CD4-positive, alpha-beta T cell (primary cell): ENCODE measurements at regions not wholly inside any gene's neighbourhood (a gene's known extent, or its start where the extent isn't known, plus 50 kb on each side); places are given as distances from the start of the nearest gene placed in this dataset.

Experiments
- ATAC-seq: fragments of 200-7000 bp; cut with Tn5 transposase; one replicate; pipeline ENCODE4 v1.10.0; 2022; ENCODE audit warnings: mild to moderate bottlenecking; ENCODE audit not compliant: poor library complexity
- CTCF ChIA-PET: fragments of 350-600 bp; sonication (Branson Sonifier 250); formaldehyde crosslinking; loops from one replicate; lab custom pipeline; 2021; ENCODE audit warnings: antibody characterized with exemption, inconsistent platforms; lab: Charles Lee
- POLR2A ChIA-PET: fragments of 350-600 bp; sonication (Branson Sonifier 250); formaldehyde crosslinking; loops from one replicate; lab custom pipeline; 2021; ENCODE audit warnings: antibody characterized with exemption, inconsistent platforms; lab: Charles Lee
- DNase-seq, 14 experiments: peaks; one replicate each; pipeline ENCODE4 v3.0.0-alpha.2; 2013 to 2020; ENCODE audit warnings: mixed read lengths in 2 of 14
- H3K27ac ChIP-seq, 2 donors: one replicate each; pipeline versions ENCODE4 v1.5.1 to v1.7.0; 2013; ENCODE audit warnings: low read length in 2 of 2, low read depth in 1 of 2, mild to moderate bottlenecking in 1 of 2
- H3K27me3 ChIP-seq, 2 experiments: 1 replicate in 1 of 2; 2 replicates in 1 of 2; pipeline versions ENCODE4 v1.6.1 to v1.7.0; 2013; ENCODE audit warnings: low read length in 2 of 2, control low read depth in 1 of 2, mild to moderate bottlenecking in 1 of 2, moderate library complexity in 1 of 2; ENCODE audit not compliant: insufficient read depth in 2 of 2, control insufficient read depth in 1 of 2
- H3K36me3 ChIP-seq: one replicate; pipeline ENCODE4 v1.6.1; 2013; ENCODE audit warnings: low read length, control low read depth; ENCODE audit not compliant: insufficient read depth
- H3K4me1 ChIP-seq: one replicate; pipeline ENCODE4 v1.6.1; 2013; ENCODE audit warnings: low read length, control low read depth; ENCODE audit not compliant: insufficient read depth
- H3K4me3 ChIP-seq: one replicate; pipeline ENCODE4 v1.5.1; 2013; ENCODE audit warnings: mild to moderate bottlenecking, low read length, moderate library complexity
- H3K9me3 ChIP-seq, 2 experiments: 1 replicate in 1 of 2; 2 replicates in 1 of 2; pipeline versions ENCODE4 v1.6.1 to v1.7.0; 2013; ENCODE audit warnings: low read length in 2 of 2, mild to moderate bottlenecking in 2 of 2, control low read depth in 1 of 2, moderate library complexity in 1 of 2; ENCODE audit not compliant: control insufficient read depth in 1 of 2, insufficient read depth in 1 of 2
- H3K27ac Mint-ChIP-seq: one replicate; pipeline ENCODE4 v1.8.0; 2020; ENCODE audit warnings: mixed read lengths
- H3K27me3 Mint-ChIP-seq: one replicate; pipeline ENCODE4 v1.8.0; 2021; ENCODE audit warnings: mixed read lengths
- H3K36me3 Mint-ChIP-seq: one replicate; pipeline ENCODE4 v1.8.0; 2021; ENCODE audit warnings: low read depth, mixed read lengths
- H3K4me1 Mint-ChIP-seq: one replicate; pipeline ENCODE4 v1.8.0; 2021; ENCODE audit warnings: low read depth, mixed read lengths
- H3K4me3 Mint-ChIP-seq: one replicate; pipeline ENCODE4 v1.8.0; 2020; ENCODE audit warnings: mild to moderate bottlenecking, mixed read lengths
- H3K9me3 Mint-ChIP-seq: one replicate; pipeline ENCODE4 v1.8.0; 2020; ENCODE audit warnings: mixed read lengths
- CTCF ChIP-seq: fragments of 200-600 bp; IDR thresholded peaks from one replicate; pipeline ENCODE4 v1.8.0; 2022; ENCODE audit warnings: antibody characterized with exemption, mild to moderate bottlenecking
- intact Hi-C, 2 experiments: fragments of 100-400 bp; cut with DNase I in 1 of 2; cut with micrococcal nuclease in 1 of 2; formaldehyde crosslinking; loops; one replicate each; pipeline versions ENCODE4 v1.15.1 to v1.9.0; 2023 to 2025; cut with DNase I, micrococcal nuclease

- H3K9me3 ChIP-seq = peaks cover 0 to 8% of the 10 kb centered on the region in 2 experiments
- intact Hi-C loops = no loop called here
- POLR2A ChIA-PET = no interaction called here
These were observed 62.0 kb upstream of the HES1 start for GRCh38 chr3:194073926-194074325.

GRCh38 chr3:194075088-194075615 lies 60.8 kb upstream of the HES1 start:
- Mint-ChIP-seq H3K4me1 (no peaks in the 10 kb centered on the region), H3K4me3 (no peak overlapping the region), H3K27ac (no peak overlapping the region), H3K27me3 (peaks cover 28% of the 10 kb centered on the region), H3K36me3 (no peaks in the 10 kb centered on the region), H3K9me3 (no peaks in the 10 kb centered on the region)
- no peak for ATAC-seq
- no peak overlapping the region for H3K4me3 ChIP-seq
- peaks cover 4 to 11% of the 10 kb centered on the region in 2 experiments for H3K27me3 ChIP-seq
- no peak overlapping the region for H3K27ac ChIP-seq
- peaks cover 0 to 5% of the 10 kb centered on the region in 2 experiments for H3K9me3 ChIP-seq
- TF ChIP-seq CTCF = no peak
- H3K4me1 ChIP-seq = peaks cover 13% of the 10 kb centered on the region
- CTCF ChIA-PET = no interaction called here
- no peaks in the 10 kb centered on the region for H3K36me3 ChIP-seq
- no peak for DNase-seq
- intact Hi-C loops = no loop called here
- POLR2A ChIA-PET = no interaction called here

More at GRCh38 chr3:194073926-194074325, 62.0 kb upstream of the HES1 start:
- ATAC-seq (no peak), DNase-seq (no peak)
- Histone ChIP-seq H3K4me1 (peaks cover 14% of the 10 kb centered on the region), H3K36me3 (no peaks in the 10 kb centered on the region), H3K4me3 (no peak overlapping the region), H3K27me3 (peaks cover 4 to 15% of the 10 kb centered on the region in 2 experiments), H3K27ac (no peak overlapping the region)
- Mint-ChIP-seq H3K27ac (no peak overlapping the region), H3K9me3 (no peaks in the 10 kb centered on the region), H3K36me3 (no peaks in the 10 kb centered on the region), H3K4me3 (no peak overlapping the region), H3K4me1 (peaks cover 4% of the 10 kb centered on the region), H3K27me3 (peaks cover 28% of the 10 kb centered on the region)
- TF ChIP-seq CTCF = no peak
- CTCF ChIA-PET = no interaction called here

- no peak overlapping the region for H3K4me3 Mint-ChIP-seq
- DNase-seq (no peak), ATAC-seq (no peak)
- TF ChIP-seq CTCF = no peak
- H3K36me3 ChIP-seq = no peaks in the 10 kb centered on the region
- intact Hi-C loops = no loop called here
- peaks cover 7% of the 10 kb centered on the region for H3K4me1 ChIP-seq
- H3K9me3 Mint-ChIP-seq = no peaks in the 10 kb centered on the region
- H3K27me3 ChIP-seq = peaks cover 4 to 11% of the 10 kb centered on the region in 2 experiments
- CTCF ChIA-PET = no interaction called here
- no peaks in the 10 kb centered on the region for H3K9me3 ChIP-seq
- H3K27ac Mint-ChIP-seq = no peak overlapping the region
- H3K36me3 Mint-ChIP-seq = no peaks in the 10 kb centered on the region
- no peak overlapping the region for H3K4me3 ChIP-seq
- peaks cover 31% of the 10 kb centered on the region for H3K27me3 Mint-ChIP-seq
- POLR2A ChIA-PET = no interaction called here
- H3K27ac ChIP-seq = no peak overlapping the region
- no peaks in the 10 kb centered on the region for H3K4me1 Mint-ChIP-seq
These were observed 60.0 kb upstream of the HES1 start for GRCh38 chr3:194075802-194076460.
